ENCODE measurements at regions not wholly inside any gene's neighbourhood (a gene's known extent, or its start where the extent isn't known, plus 50 kb on each side); places are given as distances from the start of the nearest gene placed in this dataset.

DNA sequence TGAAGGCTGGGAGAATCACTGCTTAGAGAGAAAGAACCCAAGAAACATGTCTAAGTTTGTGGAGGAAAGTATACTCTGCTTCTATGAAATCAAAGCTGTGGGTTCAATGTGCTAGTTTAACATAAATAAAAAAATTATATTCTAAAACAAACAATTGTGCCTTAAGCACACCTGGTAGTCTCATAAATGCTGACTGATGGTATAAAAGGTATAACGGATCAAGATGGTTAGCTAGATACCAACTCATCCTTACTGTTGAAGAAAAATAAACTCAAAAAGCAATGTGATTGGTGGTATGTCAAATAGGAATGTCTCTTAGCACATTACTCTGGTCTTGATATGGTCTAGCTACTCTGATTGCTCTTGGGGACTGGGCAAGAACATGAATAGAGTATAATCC lies 117.8 kb downstream of the SLC41A2 start:
- H3K4me1 ChIP-seq, result no peaks in the 10 kb centered on the region
- H3K36me3 ChIP-seq, result peaks cover 0 to 10% (median 0%) of the 10 kb centered on the region in 3 donors
- no peak for DNase-seq
- no peaks in the 10 kb centered on the region for H3K27me3 ChIP-seq
- no peak overlapping the region for H3K4me3 ChIP-seq
- no peaks in the 10 kb centered on the region for H3K9me3 ChIP-seq
- H3K27ac ChIP-seq, result no peak overlapping the region
- TF ChIP-seq, protein P1, sequence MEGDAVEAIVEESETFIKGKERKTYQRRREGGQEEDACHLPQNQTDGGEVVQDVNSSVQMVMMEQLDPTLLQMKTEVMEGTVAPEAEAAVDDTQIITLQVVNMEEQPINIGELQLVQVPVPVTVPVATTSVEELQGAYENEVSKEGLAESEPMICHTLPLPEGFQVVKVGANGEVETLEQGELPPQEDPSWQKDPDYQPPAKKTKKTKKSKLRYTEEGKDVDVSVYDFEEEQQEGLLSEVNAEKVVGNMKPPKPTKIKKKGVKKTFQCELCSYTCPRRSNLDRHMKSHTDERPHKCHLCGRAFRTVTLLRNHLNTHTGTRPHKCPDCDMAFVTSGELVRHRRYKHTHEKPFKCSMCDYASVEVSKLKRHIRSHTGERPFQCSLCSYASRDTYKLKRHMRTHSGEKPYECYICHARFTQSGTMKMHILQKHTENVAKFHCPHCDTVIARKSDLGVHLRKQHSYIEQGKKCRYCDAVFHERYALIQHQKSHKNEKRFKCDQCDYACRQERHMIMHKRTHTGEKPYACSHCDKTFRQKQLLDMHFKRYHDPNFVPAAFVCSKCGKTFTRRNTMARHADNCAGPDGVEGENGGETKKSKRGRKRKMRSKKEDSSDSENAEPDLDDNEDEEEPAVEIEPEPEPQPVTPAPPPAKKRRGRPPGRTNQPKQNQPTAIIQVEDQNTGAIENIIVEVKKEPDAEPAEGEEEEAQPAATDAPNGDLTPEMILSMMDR (IDR thresholded peaks at IDR 0.05), result no peak
- no peak for TF ChIP-seq POLR2A (IDR thresholded peaks at IDR 0.05)

DNA sequence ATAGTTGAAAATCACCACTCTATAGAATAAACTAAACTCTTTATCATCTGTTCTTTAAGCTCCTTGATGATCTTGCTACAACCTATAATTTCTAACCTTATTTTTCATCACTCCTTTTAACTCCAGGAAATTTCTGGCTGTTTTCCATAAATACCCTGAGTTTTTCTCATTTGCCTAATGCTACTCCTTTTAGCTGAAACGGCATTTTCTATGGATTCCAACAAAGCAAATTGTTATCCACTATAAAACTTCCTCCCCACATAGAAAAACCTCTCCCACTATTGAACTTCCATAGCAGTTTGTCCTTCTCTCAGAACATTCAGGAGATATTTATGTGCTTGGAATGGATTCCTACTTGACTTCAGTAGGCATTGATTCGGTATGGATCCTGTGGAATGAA lies 122.8 kb downstream of the SLC41A2 start:
- Histone ChIP-seq H3K36me3 (no peaks in the 10 kb centered on the region), H3K4me3 (no peak overlapping the region)

DNA sequence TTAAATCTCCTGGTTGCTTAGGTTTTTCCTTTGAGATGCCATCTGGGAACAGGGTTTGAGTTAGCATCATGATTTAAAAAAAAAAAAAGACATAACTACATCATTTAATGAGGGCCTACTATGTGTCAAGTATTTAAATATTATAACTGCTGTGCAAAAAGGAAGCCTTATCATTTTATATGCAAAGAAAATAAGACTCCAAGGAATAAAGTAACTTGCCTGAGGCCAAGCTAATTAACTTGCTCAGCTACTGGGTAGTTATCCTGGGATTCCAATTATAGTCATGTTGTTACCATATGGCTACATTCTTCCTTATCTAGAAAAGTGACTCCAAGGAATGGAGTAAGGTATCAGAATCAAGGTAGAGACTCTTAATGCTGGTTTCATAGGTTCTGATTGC lies 123.5 kb downstream of the SLC41A2 start:
- Histone ChIP-seq H3K4me3 (no peak overlapping the region), H3K4me1 (no peaks in the 10 kb centered on the region), H3K36me3 (no peaks in the 10 kb centered on the region), H3K27me3 (no peaks in the 10 kb centered on the region), H3K9me3 (no peaks in the 10 kb centered on the region), H3K27ac (no peak overlapping the region)
- TF ChIP-seq POLR2A (IDR thresholded peaks at IDR 0.05), result no peak
- TF ChIP-seq, protein P1 (IDR thresholded peaks at IDR 0.05), result no peak
- no peak for DNase-seq

More for the DNA sequence above, 122.8 kb downstream of the SLC41A2 start:
- DNase-seq, result no peak
- TF ChIP-seq POLR2A (IDR thresholded peaks at IDR 0.05), result no peak
- TF ChIP-seq, protein P1 (IDR thresholded peaks at IDR 0.05), result no peak
- H3K27ac ChIP-seq, result no peak overlapping the region
- H3K9me3 ChIP-seq, result no peaks in the 10 kb centered on the region
- no peaks in the 10 kb centered on the region for H3K27me3 ChIP-seq
- H3K4me1 ChIP-seq, result no peaks in the 10 kb centered on the region

DNA sequence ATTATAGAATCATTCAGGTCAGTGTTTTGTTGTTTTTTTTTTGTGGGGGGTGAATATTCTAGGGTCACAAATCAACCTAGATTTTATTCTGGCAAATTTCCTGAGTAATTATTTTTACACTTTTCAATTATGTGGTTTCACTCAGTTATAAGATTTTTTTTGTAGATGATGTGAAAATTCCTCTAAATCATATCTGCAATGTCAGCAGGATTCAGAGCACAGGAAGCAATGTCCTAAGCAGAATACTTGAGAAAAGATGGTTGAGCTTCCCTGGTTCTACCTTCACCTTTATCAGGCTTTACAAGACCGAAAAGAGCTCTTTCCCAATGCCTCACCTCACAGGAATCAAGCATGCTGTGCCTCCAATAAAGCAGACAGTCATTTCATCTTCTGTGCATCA lies 124.3 kb downstream of the SLC41A2 start:
- no peak overlapping the region for H3K27ac ChIP-seq
- H3K4me3 ChIP-seq, result no peak overlapping the region
- no peak for DNase-seq
- H3K9me3 ChIP-seq, result no peaks in the 10 kb centered on the region
- no peaks in the 10 kb centered on the region for H3K27me3 ChIP-seq
- no peaks in the 10 kb centered on the region for H3K4me1 ChIP-seq
- no peak for TF ChIP-seq POLR2A (IDR thresholded peaks at IDR 0.05)
- TF ChIP-seq, protein P1 (IDR thresholded peaks at IDR 0.05), result no peak
- H3K36me3 ChIP-seq, result no peaks in the 10 kb centered on the region

DNA sequence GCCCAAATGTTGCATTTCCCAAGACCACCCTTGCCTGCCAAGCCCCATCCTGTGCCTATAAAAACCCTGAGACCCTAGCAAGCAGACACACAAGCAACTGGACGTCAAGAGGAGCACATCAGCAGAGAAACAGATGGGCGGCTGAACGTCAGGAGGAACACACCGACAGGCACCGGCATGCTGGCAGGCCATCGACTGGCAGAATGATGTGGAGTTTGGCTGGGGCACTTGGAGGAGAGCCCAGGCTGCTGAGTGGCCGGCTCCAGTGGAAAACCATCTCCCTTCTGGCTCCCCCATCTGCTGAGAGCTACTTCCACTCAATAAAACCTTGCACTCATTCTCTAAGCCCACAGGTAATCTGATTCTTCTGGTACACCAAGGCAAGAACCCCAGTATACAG lies 130.1 kb downstream of the SLC41A2 start:
- no peak for DNase-seq
- no peaks in the 10 kb centered on the region for H3K4me1 ChIP-seq
- H3K27me3 ChIP-seq, result no peaks in the 10 kb centered on the region
- no peak overlapping the region for H3K27ac ChIP-seq
- no peak overlapping the region for H3K4me3 ChIP-seq
- H3K9me3 ChIP-seq, result peaks cover 0 to 6% (median 1%) of the 10 kb centered on the region in 4 donors
- TF ChIP-seq, protein P1 (IDR thresholded peaks at IDR 0.05), result no peak
- TF ChIP-seq POLR2A (IDR thresholded peaks at IDR 0.05), result no peak
- no peaks in the 10 kb centered on the region for H3K36me3 ChIP-seq

DNA sequence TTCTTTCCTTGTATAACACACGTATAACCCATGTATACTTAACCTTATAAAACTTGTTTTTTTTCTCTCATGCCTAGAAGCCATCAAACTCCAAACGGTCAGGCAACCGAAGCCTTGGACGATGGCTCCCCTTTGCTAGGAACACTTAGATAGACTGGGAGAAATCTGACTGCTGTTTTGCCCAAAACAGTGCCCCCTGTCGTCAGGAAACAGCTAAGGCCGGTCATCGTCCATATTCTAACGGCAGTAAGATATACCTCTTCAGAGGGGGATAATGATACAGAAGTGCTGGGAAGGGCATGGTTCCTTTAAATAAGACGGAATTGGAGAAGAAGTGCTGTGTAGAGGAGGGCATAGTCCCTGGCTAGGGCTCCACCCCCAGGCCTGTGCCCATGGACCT lies 130.5 kb downstream of the SLC41A2 start:
- no peak for DNase-seq
- Histone ChIP-seq H3K27ac (no peak overlapping the region), H3K9me3 (peaks cover 0 to 6% (median 1%) of the 10 kb centered on the region in 4 donors), H3K36me3 (no peaks in the 10 kb centered on the region), H3K4me1 (no peaks in the 10 kb centered on the region), H3K27me3 (no peaks in the 10 kb centered on the region), H3K4me3 (no peak overlapping the region)
- TF ChIP-seq POLR2A (IDR thresholded peaks at IDR 0.05), result no peak
- TF ChIP-seq, protein P1 (IDR thresholded peaks at IDR 0.05), result no peak

All from Peyer's patch (tissue), 4 donors.